ENCODE measurements at regions not wholly inside any gene's neighbourhood (a gene's known extent, or its start where the extent isn't known, plus 50 kb on each side); places are given as distances from the start of the nearest gene placed in this dataset.

DNA sequence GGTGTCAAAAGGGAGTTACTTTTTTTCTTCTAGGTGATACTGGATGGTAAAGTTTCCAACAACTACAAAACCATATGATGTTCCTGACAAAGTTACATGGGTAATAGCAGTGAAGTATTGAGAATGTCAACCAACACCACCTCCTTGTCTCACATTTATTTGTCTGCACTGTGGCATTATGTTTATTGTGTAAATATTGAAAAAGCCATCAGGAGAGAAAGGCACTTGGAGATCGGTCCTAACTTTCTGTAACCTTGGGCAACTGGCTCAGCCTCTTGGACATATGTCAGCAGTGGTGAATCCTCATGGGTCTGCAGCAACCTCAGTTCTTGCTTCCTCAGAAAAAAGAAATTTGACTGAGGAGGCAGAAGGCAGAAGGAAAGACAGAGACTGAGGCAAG, 50.0 kb upstream of the ICE1 start:
- no peak for TF ChIP-seq CTCF (IDR thresholded peaks at IDR 0.05 in 2 of 3, conservative IDR thresholded peaks at IDR 0.05 in 1 of 3; ENCODE audit: borderline replicate concordance in 1 of 3, insufficient read depth in 1 of 3, low read depth in 2 of 3, low read length in 2 of 3)
- TF ChIP-seq RAD21 (IDR thresholded peaks at IDR 0.05; ENCODE audit: low read depth), result no peak
- TF ChIP-seq SRF (IDR thresholded peaks at IDR 0.05; ENCODE audit: low read depth), result no peak
- no peak for TF ChIP-seq EZH2 (IDR thresholded peaks at IDR 0.05)
- TF ChIP-seq POLR2A (IDR thresholded peaks at IDR 0.05; ENCODE audit: borderline replicate concordance, extremely low read depth, insufficient read depth, insufficient read length), result no peak
- TF ChIP-seq, protein P1, sequence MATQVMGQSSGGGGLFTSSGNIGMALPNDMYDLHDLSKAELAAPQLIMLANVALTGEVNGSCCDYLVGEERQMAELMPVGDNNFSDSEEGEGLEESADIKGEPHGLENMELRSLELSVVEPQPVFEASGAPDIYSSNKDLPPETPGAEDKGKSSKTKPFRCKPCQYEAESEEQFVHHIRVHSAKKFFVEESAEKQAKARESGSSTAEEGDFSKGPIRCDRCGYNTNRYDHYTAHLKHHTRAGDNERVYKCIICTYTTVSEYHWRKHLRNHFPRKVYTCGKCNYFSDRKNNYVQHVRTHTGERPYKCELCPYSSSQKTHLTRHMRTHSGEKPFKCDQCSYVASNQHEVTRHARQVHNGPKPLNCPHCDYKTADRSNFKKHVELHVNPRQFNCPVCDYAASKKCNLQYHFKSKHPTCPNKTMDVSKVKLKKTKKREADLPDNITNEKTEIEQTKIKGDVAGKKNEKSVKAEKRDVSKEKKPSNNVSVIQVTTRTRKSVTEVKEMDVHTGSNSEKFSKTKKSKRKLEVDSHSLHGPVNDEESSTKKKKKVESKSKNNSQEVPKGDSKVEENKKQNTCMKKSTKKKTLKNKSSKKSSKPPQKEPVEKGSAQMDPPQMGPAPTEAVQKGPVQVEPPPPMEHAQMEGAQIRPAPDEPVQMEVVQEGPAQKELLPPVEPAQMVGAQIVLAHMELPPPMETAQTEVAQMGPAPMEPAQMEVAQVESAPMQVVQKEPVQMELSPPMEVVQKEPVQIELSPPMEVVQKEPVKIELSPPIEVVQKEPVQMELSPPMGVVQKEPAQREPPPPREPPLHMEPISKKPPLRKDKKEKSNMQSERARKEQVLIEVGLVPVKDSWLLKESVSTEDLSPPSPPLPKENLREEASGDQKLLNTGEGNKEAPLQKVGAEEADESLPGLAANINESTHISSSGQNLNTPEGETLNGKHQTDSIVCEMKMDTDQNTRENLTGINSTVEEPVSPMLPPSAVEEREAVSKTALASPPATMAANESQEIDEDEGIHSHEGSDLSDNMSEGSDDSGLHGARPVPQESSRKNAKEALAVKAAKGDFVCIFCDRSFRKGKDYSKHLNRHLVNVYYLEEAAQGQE (IDR thresholded peaks at IDR 0.05; ENCODE audit: low read depth), result no peak
- TF ChIP-seq CBX3 (IDR thresholded peaks at IDR 0.05; ENCODE audit: low read depth), result no peak
- TF ChIP-seq, protein P2, sequence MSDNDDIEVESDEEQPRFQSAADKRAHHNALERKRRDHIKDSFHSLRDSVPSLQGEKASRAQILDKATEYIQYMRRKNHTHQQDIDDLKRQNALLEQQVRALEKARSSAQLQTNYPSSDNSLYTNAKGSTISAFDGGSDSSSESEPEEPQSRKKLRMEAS (IDR thresholded peaks at IDR 0.05), result no peak
- TF ChIP-seq POLR2AphosphoS5 (IDR thresholded peaks at IDR 0.05; ENCODE audit: low read depth, low read length), result no peak
- no peak for TF ChIP-seq FOSL1 (IDR thresholded peaks at IDR 0.05; ENCODE audit: low read depth)
- no peak for TF ChIP-seq EZH2phosphoT487 (IDR thresholded peaks at IDR 0.05; ENCODE audit: borderline replicate concordance)
- no peak for TF ChIP-seq ZNF274 (IDR thresholded peaks at IDR 0.05; ENCODE audit: low read depth, low read length)
- no peak for TF ChIP-seq CEBPB (IDR thresholded peaks at IDR 0.05; ENCODE audit: low read depth)
- no peak for TF ChIP-seq SIN3A (IDR thresholded peaks at IDR 0.05; ENCODE audit: low read depth)

All from HCT116 (cell line).